AML-193 (cell line): ENCODE measurements at regions not wholly inside any gene's neighbourhood (a gene's known extent, or its start where the extent isn't known, plus 50 kb on each side); places are given as distances from the start of the nearest gene placed in this dataset.

Source experiments
- DNase-seq, 2 experiments: peaks; one replicate each; lab custom pipeline; 2025; lab: John Stamatoyannopoulos, UW

DNA sequence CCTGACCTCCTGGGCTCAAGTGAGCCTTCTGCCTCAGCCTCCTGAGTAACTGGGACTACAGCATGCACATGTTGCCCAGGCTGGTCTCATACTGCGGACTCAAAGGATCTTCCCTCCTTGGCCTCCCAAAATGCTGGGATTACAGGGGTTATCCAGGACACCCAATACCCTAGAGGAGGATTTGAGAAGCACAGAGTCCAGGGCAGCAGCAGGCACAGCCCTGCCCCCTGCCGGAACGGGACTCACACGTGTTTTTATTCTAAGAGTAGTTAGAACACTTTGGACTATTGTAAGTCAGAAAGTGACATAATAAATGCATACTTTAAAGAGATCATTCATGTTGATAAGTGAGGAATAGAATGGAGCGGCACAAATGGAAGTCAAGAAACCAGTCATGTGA lies 80.2 kb downstream of the C6orf118 start:
- DNase-seq = no peak

DNA sequence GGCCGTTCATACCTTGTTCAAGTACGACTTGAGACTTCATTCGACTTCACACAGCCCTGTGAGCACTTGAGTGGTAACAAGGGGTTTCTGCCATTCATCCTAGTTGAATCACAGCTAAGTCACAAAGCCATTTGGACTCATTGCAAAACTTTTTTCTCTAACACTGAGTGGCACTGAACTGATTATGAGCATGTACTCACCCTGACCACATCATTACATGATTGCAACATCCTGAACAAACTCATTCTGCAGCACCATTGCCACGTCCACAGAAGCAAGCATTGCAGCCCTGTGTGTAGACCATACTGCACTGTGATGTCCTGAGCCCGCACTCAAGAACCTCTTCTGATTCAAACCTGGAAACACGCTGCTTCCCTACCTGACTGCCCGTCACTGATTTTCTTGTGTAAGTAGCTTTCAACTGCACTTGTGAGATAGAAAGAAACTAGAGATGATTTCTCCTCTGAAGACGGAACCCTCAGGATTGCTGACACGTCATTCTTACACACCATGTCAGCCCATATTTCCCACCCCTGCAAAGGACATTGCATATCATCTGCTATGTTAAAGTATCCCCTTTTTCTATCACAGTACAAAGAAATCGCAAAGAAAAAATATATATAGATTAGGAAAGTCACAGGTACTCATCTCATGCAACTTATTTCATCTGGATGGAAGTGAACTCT lies 81.6 kb downstream of the C6orf118 start:
- no peak for DNase-seq

- DNase-seq = no peak
Measured at GRCh38 chr6:165223736-165224135, 85.7 kb downstream of the C6orf118 start.

GRCh38 chr6:165223101-165223500 lies 86.3 kb downstream of the C6orf118 start:
- no peak for DNase-seq

- no peak for DNase-seq
Measured at GRCh38 chr6:165222315-165223025, 86.9 kb downstream of the C6orf118 start.

GRCh38 chr6:165220045-165220444 lies 89.4 kb downstream of the C6orf118 start:
- DNase-seq = no peak

- DNase-seq = no peak
Measured at GRCh38 chr6:165219629-165220028, 89.8 kb downstream of the C6orf118 start.

DNA sequence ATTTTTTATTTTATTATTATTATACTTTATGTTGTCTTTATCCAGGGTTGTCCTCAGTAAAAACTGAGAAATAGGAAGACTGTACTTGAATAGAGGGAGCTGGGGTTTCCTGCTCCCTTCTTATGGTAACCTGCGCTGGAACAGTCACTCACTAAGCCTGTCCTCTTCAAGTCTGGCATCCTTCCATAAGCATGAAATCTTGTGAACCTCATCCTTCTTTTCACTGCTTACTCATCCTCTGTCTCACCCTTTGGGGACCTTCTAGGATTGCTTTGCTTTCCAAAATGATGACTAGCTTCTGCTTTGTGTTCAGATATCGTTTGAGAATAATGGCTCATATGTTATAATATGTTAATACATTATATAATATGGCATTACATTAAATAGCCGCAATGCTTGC lies 90.6 kb downstream of the C6orf118 start:
- no peak for DNase-seq

DNA sequence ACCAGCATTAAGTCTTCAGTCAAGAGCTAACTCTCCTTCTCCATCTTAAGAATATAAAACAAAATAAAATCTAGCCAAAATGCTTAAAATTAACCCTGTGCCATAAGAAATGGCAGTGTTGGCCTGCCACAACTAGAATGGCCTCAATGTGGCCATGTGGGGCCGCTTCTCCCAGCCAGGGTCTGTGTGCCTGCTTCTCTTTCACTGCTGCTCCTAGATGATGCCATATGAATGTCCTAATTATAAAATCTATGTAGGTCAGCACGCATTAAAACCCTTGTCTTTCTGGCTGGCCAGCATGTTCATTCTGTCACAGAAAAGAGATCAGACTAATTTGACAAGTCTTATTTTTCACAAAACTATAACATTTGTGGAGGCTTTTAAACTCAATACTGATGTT lies 102.6 kb downstream of the C6orf118 start:
- no peak for DNase-seq

DNA sequence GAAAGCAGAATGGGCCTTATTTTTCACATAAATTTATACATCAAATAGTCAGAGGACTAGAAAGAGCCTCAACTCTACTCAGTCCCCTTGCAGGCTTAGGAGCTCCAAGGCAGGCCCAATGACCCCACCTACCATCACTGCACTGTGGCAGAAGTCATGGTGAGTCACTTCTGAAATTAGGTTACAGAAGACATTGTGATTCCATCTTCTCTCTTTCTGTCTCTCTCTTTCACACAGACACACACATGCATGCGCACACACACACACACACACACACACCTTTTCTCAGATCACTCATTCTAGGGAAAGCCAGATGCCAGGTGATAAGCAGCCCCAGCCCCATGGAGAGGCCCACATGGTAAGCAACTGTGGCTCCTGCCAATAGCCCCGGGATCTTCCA lies 103.8 kb downstream of the C6orf118 start:
- no peak for DNase-seq

DNA sequence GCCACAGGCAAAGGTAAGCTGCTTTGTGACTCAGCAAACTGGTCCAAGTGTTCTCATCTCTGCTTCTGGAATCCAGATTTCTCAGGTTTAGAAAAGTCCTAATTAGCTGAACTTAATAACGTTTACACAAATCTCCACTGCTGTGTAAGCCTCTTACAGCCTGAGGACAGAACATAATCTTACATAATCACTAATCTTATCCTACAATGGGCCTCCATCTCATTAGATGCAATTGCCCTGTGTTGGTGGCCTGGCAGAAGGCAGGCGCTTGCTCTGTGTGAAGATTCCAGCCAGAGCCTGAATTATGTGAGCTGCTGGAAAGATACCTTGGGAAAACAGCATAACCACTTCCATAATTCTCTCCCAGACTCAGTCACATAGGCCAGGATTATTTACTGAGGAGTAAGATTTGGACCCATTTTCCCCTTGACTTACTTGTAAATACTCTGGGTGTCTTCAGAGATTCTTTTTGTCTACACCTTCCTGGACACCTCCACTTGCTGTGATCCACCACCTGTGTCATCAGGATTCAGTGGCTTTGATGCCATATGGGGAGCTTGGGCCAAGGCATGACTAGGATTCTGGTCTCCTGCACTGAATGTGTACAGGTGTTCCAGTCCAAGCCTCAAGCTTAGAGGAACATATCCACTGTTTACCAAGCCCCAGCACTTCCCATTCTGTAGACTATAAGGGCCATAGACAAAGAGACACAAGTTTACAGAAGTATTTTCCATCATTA lies 104.4 kb downstream of the C6orf118 start:
- DNase-seq = no peak

- no peak for DNase-seq
Measured at GRCh38 chr6:165200178-165200577, 109.2 kb downstream of the C6orf118 start.

DNA sequence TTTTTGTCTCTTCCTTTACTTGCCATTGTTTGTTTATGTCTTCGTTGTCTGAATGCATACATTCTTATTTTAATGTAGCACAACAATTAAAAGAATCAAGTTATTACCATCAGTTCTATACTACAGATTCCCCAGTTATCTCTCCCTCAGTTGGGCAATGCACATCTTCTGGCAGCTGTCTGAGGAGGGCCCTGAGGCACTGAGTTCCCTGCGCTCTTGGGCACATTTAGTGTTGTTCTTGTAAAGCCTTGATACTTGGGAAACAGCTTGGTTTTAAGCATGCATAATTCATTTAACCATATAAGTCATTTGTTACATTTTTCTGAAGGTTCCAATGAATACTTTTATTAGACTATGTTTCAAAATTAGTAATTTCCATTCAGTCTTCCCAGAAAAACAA lies 117.9 kb downstream of the C6orf118 start:
- no peak for DNase-seq

GRCh38 chr6:165186441-165187205 lies 122.8 kb downstream of the C6orf118 start:
- DNase-seq = no peak

- no peak for DNase-seq
Measured at GRCh38 chr6:165186041-165186440, 123.4 kb downstream of the C6orf118 start.

- no peak for DNase-seq
Measured at GRCh38 chr6:165184192-165184979, 125.0 kb downstream of the C6orf118 start.

GRCh38 chr6:165183496-165184140 lies 125.8 kb downstream of the C6orf118 start:
- no peak for DNase-seq

DNA sequence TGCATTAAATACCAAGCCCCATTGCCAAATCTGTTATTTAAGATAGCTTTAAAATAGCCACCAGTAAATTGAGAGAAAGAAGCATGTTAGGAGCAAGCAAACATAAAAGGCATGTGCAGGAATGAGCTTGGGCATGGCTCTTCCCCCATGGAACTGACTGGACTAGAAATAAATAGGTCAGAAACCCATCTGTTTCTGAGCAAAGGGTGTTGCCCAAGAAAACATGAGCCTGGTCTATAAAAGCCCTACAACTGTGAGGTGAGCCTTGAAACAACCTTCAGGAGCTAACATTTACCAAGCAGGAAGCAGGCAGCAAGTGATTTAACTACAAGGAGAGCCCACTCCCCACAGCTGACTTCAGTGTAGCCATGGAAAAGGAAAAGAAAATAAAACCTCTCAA lies 126.3 kb downstream of the C6orf118 start:
- no peak for DNase-seq

- DNase-seq = no peak
Measured at GRCh38 chr6:165181951-165182414, 127.4 kb downstream of the C6orf118 start.

- no peak for DNase-seq
Measured at GRCh38 chr6:165178056-165178455, 131.3 kb downstream of the C6orf118 start.

GRCh38 chr6:165173484-165173883 lies 135.9 kb downstream of the C6orf118 start:
- DNase-seq = no peak
